NCI-H524 (cell line): ENCODE measurements at regions not wholly inside any gene's neighbourhood (a gene's known extent, or its start where the extent isn't known, plus 50 kb on each side); places are given as distances from the start of the nearest gene placed in this dataset.

Source experiments
- DNase-seq, 2 experiments: peaks; one replicate each; lab custom pipeline; 2025; lab: John Stamatoyannopoulos, UW

DNA sequence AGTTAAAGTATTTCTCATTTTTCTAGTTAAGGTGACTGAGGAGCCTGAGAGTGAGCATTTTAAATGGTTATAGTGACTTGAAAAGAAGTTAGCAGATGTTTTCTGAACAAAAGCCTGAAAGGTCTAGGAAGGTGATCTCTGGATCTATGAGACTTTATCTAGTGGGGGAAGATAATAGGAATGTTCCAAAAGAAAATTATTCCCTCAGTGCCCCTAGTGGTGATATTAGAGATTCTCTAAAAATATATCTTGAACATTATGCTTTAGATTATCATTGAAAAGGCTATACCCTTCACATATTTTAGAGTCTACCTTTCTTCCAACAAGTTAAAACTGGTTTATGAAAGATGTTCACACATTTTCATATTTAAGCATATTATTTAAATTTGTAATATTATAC lies 69.0 kb upstream of the SPANXN1 start:
- peak in 1 of 2 experiments; percentile 23 for DNase-seq

- DNase-seq: peak; percentile 1 to 63
Measured at GRCh38 chrX:145190801-145191389, 56.4 kb upstream of the SPANXN1 start.
